ENCODE measurements at regions not wholly inside any gene's neighbourhood (a gene's known extent, or its start where the extent isn't known, plus 50 kb on each side); places are given as distances from the start of the nearest gene placed in this dataset.

DNA sequence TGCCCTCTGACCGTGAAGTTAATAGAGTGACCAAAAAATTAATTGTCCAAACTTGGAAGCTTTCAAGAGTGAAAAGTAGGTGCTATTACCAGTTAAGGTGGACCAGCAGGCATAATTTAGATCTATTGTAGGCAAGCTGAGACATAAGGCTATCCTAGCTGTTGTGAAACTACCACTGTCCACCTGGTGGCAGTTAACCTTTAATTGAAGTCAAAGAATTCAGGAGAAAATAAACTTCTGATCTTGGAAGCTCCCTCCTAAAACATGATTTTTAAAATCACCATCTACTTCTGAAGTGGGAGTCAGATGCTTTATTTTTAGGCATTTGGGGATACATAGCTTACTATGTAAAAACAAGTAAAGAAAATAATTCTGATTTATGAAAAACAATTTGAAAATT lies 636.3 kb upstream of the HTR2C start:
- no peak for DNase-seq (ENCODE audit: low read depth, low spot score)
- in situ Hi-C loops (cut with HindIII; ENCODE audit: low sequenced_read_pairs), result no loop called here
- TF ChIP-seq, protein P1, sequence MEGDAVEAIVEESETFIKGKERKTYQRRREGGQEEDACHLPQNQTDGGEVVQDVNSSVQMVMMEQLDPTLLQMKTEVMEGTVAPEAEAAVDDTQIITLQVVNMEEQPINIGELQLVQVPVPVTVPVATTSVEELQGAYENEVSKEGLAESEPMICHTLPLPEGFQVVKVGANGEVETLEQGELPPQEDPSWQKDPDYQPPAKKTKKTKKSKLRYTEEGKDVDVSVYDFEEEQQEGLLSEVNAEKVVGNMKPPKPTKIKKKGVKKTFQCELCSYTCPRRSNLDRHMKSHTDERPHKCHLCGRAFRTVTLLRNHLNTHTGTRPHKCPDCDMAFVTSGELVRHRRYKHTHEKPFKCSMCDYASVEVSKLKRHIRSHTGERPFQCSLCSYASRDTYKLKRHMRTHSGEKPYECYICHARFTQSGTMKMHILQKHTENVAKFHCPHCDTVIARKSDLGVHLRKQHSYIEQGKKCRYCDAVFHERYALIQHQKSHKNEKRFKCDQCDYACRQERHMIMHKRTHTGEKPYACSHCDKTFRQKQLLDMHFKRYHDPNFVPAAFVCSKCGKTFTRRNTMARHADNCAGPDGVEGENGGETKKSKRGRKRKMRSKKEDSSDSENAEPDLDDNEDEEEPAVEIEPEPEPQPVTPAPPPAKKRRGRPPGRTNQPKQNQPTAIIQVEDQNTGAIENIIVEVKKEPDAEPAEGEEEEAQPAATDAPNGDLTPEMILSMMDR (IDR thresholded peaks at IDR 0.05; ENCODE audit: low read depth, low read length), result no peak
- no peak overlapping the region for H3K4me3 ChIP-seq (ENCODE audit: low read depth, low read length)

DNA sequence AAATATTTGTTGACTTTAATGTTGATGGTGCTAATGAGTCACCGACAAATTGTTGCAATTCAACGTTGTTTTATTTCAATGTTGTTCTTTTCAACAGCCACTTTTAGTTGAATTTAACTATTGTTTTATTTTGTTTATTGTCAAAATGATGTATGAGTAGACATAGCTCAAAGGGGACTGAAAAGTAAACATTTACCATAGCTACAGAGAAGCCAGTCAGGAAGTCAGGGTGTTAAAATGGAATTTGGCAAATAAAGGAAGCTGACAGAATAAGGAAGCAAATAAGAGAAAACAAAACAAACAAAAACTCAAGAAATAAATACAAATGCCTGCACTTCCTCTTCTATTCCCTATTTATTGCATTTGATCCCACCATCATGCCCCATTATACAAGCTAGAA lies 648.4 kb upstream of the HTR2C start:
- no peak overlapping the region for H3K4me3 ChIP-seq (ENCODE audit: low read depth, low read length)
- no peak for DNase-seq (ENCODE audit: low read depth, low spot score)
- in situ Hi-C loops (cut with HindIII; ENCODE audit: low sequenced_read_pairs), result no loop called here
- TF ChIP-seq, protein P1 (IDR thresholded peaks at IDR 0.05; ENCODE audit: low read depth, low read length), result no peak

DNA sequence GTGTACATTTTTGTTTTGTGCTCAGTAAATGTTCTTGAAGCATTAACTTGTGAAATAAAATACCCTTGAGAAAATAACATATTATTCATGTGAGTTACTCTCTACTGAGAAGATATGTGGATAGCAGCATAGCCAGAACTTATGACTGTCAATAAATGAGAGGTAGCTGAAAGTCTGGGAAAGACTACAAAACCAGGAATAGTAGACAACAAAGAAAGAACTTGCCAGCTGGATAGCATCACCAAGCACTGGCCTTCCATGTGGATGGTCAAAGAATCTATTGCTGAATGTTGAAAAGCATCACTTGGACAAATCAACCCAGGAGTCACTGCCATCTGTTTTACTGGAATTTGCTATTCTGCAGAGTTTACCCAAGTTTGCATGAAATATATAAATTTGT lies 650.0 kb upstream of the HTR2C start:
- in situ Hi-C loops (cut with HindIII; ENCODE audit: low sequenced_read_pairs), result no loop called here
- no peak for DNase-seq (ENCODE audit: low read depth, low spot score)

DNA sequence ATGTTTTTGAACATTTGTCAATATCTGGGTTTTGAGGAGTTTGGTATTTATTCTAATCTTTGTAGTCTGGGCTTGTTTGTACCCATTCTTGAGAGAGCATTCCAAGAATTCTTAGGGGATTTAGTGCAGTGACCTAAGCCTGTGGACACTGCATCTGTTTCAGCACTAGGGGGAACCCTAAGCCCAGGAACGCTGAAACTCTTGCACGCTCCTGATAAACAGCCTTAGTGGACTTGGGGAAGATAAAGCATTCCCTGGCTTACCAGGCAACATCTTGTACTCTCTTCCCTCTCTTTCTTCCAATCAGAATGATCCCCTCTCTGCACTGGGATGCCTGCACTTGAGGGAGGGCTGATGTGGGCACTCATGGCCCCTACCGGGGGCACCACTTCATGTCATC lies 654.9 kb upstream of the HTR2C start:
- no peak overlapping the region for H3K4me3 ChIP-seq (ENCODE audit: low read depth, low read length)
- DNase-seq (ENCODE audit: low read depth, low spot score), result peak; percentile 19
- TF ChIP-seq, protein P1 (IDR thresholded peaks at IDR 0.05; ENCODE audit: low read depth, low read length), result peak; percentile 55
- in situ Hi-C loops (cut with HindIII; ENCODE audit: low sequenced_read_pairs), result no loop called here

More for the DNA sequence above, 650.0 kb upstream of the HTR2C start:
- H3K4me3 ChIP-seq (ENCODE audit: low read depth, low read length), result no peak overlapping the region
- TF ChIP-seq, protein P1 (IDR thresholded peaks at IDR 0.05; ENCODE audit: low read depth, low read length), result no peak

DNA sequence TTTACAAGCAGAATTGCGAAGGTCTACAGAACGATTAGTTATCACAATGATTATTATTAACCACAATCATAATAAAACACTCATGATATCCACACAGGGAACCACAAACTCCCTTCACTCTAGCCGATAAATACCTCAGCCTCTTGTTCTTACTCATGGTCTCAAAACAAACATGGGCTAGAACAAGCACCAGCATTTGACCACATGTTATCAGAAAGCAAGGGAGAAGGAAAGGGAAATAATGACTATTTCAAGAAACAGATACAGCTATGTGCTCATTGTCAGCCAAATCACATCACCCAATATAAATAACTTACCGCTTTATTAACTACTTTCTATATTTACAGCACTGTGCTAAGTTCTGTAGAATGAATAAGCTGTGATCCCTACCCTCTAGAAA lies 663.2 kb upstream of the HTR2C start:
- DNase-seq (ENCODE audit: low read depth, low spot score), result no peak
- in situ Hi-C loops (cut with HindIII; ENCODE audit: low sequenced_read_pairs), result no loop called here
- H3K4me3 ChIP-seq (ENCODE audit: low read depth, low read length), result no peak overlapping the region
- TF ChIP-seq, protein P1 (IDR thresholded peaks at IDR 0.05; ENCODE audit: low read depth, low read length), result no peak

DNA sequence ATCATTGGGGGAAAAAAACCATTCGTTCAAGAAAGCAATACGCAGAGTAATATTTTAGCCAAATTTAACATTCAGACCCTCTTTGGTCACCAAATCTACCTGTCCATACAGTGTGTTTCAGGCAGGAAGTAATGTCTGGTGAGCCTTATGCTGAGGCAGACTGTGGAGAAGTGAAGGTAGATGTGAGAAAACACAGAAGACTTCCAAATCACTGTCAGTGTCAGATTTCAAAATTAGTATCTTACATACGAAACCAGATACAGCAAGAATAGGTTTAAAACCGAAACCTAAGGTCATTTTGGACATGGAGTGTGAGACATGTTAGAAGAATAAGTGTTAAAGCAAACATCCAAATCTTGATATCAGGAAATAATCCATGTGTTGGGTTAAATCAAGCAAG lies 664.5 kb upstream of the HTR2C start:
- H3K4me3 ChIP-seq (ENCODE audit: low read depth, low read length), result no peak overlapping the region
- TF ChIP-seq, protein P1 (IDR thresholded peaks at IDR 0.05; ENCODE audit: low read depth, low read length), result no peak
- in situ Hi-C loops (cut with HindIII; ENCODE audit: low sequenced_read_pairs), result no loop called here
- no peak for DNase-seq (ENCODE audit: low read depth, low spot score)

DNA sequence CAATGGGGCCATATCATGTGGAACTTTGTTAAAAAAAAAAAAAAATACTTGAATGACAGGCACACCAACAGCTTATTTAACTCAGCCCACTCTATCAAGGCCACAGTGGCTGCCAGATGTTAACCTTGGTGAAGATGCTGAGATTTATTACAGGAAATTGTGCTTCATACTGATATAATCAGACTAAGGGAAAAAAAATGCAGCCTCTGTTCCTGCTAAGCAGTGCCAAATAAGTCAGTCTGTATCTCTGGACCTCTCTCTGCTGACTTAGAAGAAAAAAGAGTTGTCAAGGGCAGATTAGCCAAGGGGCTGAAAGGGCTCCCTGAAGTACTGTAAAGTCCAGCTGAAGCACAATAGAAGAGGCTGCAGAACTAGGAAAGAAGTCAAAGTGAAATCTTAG lies 677.7 kb upstream of the HTR2C start:
- no peak overlapping the region for H3K4me3 ChIP-seq (ENCODE audit: low read depth, low read length)
- in situ Hi-C loops (cut with HindIII; ENCODE audit: low sequenced_read_pairs), result no loop called here
- TF ChIP-seq, protein P1 (IDR thresholded peaks at IDR 0.05; ENCODE audit: low read depth, low read length), result no peak
- no peak for DNase-seq (ENCODE audit: low read depth, low spot score)
